OCI-LY1 (cell line): ENCODE measurements at regions not wholly inside any gene's neighbourhood (a gene's known extent, or its start where the extent isn't known, plus 50 kb on each side); places are given as distances from the start of the nearest gene placed in this dataset.

Source experiments
- H2AFZ ChIP-seq: fragments of 200-600 bp; sonication (generic), shearing (Covaris generic); 2 replicates; pipeline ENCODE4 v1.6.0; 2014; ENCODE audit warnings: antibody characterized with exemption, mild to moderate bottlenecking, low read length
- H3F3A ChIP-seq: fragments of 200-600 bp; sonication (generic), shearing (Covaris generic); 2 replicates; pipeline ENCODE4 v1.6.0; 2014; ENCODE audit warnings: mild to moderate bottlenecking, antibody characterized with exemption, low read length, moderate library complexity; ENCODE audit not compliant: insufficient read depth
- H3K27ac ChIP-seq: fragments of 200-600 bp; sonication (generic); 2 replicates; pipeline ENCODE4 v1.5.1; 2014; ENCODE audit warnings: low read length, mixed run types, mild to moderate bottlenecking, low read depth; ENCODE audit not compliant: poor library complexity, severe bottlenecking
- H3K27me3 ChIP-seq: fragments of 200-600 bp; sonication (generic); 2 replicates; pipeline ENCODE4 v1.6.0; 2014; ENCODE audit warnings: antibody characterized with exemption, mild to moderate bottlenecking, low read length, moderate library complexity; ENCODE audit not compliant: insufficient read depth
- H3K36me3 ChIP-seq: fragments of 200-600 bp; sonication (generic); 2 replicates; pipeline ENCODE4 v1.6.1; 2014; ENCODE audit warnings: mild to moderate bottlenecking, antibody characterized with exemption, low read length, moderate library complexity, mixed read lengths; ENCODE audit not compliant: insufficient read depth
- H3K4me1 ChIP-seq: fragments of 200-600 bp; sonication (generic); 2 replicates; pipeline ENCODE4 v1.5.1; 2014; ENCODE audit warnings: mild to moderate bottlenecking, low read length, moderate library complexity; ENCODE audit not compliant: insufficient read depth, severe bottlenecking
- H3K4me2 ChIP-seq: fragments of 200-600 bp; sonication (generic), shearing (Covaris generic); 2 replicates; pipeline ENCODE4 v1.6.1; 2014; ENCODE audit warnings: low read length
- H3K4me3 ChIP-seq: fragments of 200-600 bp; sonication (generic); 2 replicates; pipeline ENCODE4 v1.5.1; 2014; ENCODE audit warnings: low read length, low read depth, mild to moderate bottlenecking, mixed read lengths; ENCODE audit not compliant: poor library complexity, severe bottlenecking
- H3K79me2 ChIP-seq: fragments of 200-600 bp; shearing (Covaris generic); 2 replicates; pipeline ENCODE4 v1.6.1; 2016; ENCODE audit warnings: mixed run types, low read length, mixed read lengths; ENCODE audit not compliant: insufficient read depth
- H3K9ac ChIP-seq: fragments of 200-600 bp; sonication (generic), shearing (Covaris generic); 2 replicates; pipeline ENCODE4 v1.6.1; 2014; ENCODE audit warnings: mild to moderate bottlenecking, low read length, mixed read lengths
- H3K9me2 ChIP-seq: fragments of 200-600 bp; sonication (generic), shearing (Covaris generic); 2 replicates; pipeline ENCODE4 v1.6.1; 2014; ENCODE audit warnings: low read depth, mild to moderate bottlenecking, low read length, mixed read lengths
- H3K9me3 ChIP-seq: fragments of 200-600 bp; shearing (Covaris generic); 2 replicates; pipeline ENCODE4 v1.6.1; 2014; ENCODE audit warnings: low read length, mixed read lengths
- H4K20me1 ChIP-seq: fragments of 200-600 bp; sonication (generic), shearing (Covaris generic); 2 replicates; pipeline ENCODE4 v1.6.0; 2016; ENCODE audit warnings: mild to moderate bottlenecking, low read length; ENCODE audit not compliant: insufficient read depth
- CTCF ChIP-seq: fragments of 200-600 bp; sonication (generic), shearing (Covaris generic); IDR thresholded peaks from 2 replicates; pipeline ENCODE4 v1.5.1; 2017; ENCODE audit warnings: mild to moderate bottlenecking, antibody characterized with exemption, low read length, moderate library complexity, mixed read lengths
- EZH2 ChIP-seq: fragments of 200-600 bp; sonication (generic), shearing (Covaris generic); IDR thresholded peaks from 2 replicates; pipeline ENCODE4 v1.8.0; 2017; ENCODE audit warnings: borderline replicate concordance, mixed run types, mild to moderate bottlenecking, antibody characterized with exemption, low read length, moderate library complexity, mixed read lengths

- H3K9me2 ChIP-seq: peaks cover 3% of the 10 kb centered on the region; the same call in 1 of the 2 replicates
- no peaks in the 10 kb centered on the region for H3K79me2 ChIP-seq
- H2AFZ ChIP-seq: no peak overlapping the region
- H3K4me2 ChIP-seq: no peak overlapping the region
- H3F3A ChIP-seq: no peaks in the 10 kb centered on the region
- H4K20me1 ChIP-seq: no peaks in the 10 kb centered on the region
- no peaks in the 10 kb centered on the region for H3K27me3 ChIP-seq
- no peaks in the 10 kb centered on the region for H3K36me3 ChIP-seq
- H3K9me3 ChIP-seq: no peaks in the 10 kb centered on the region
- no peak overlapping the region for H3K27ac ChIP-seq
- no peak overlapping the region for H3K9ac ChIP-seq
- no peak overlapping the region for H3K4me3 ChIP-seq
- no peak for TF ChIP-seq CTCF
- no peak for TF ChIP-seq EZH2
- H3K4me1 ChIP-seq: no peaks in the 10 kb centered on the region
These were observed 1479.3 kb upstream of the CDH9 start for GRCh38 chr5:28517691-28518090.

GRCh38 chr5:28516722-28517121, 1478.3 kb upstream of the CDH9 start:
- H3K36me3 ChIP-seq: no peaks in the 10 kb centered on the region
- H2AFZ ChIP-seq: no peak overlapping the region
- H4K20me1 ChIP-seq: no peaks in the 10 kb centered on the region
- H3K4me2 ChIP-seq: no peak overlapping the region
- H3K4me3 ChIP-seq: no peak overlapping the region
- H3K27me3 ChIP-seq: no peaks in the 10 kb centered on the region
- H3F3A ChIP-seq: no peaks in the 10 kb centered on the region
- peaks cover 3% of the 10 kb centered on the region; the same call in 1 of the 2 replicates for H3K9me2 ChIP-seq
- H3K9me3 ChIP-seq: no peaks in the 10 kb centered on the region
- no peak overlapping the region for H3K9ac ChIP-seq
- no peak overlapping the region for H3K27ac ChIP-seq
- TF ChIP-seq CTCF (no peak), EZH2 (no peak)
- H3K4me1 ChIP-seq: no peaks in the 10 kb centered on the region
- H3K79me2 ChIP-seq: no peaks in the 10 kb centered on the region

GRCh38 chr5:28512648-28513047, 1474.3 kb upstream of the CDH9 start:
- Histone ChIP-seq H3K4me3 (no peak overlapping the region), H3K9me3 (no peaks in the 10 kb centered on the region), H3K36me3 (no peaks in the 10 kb centered on the region), H3F3A (no peaks in the 10 kb centered on the region), H3K4me2 (no peak overlapping the region), H4K20me1 (no peaks in the 10 kb centered on the region), H3K9me2 (no peaks in the 10 kb centered on the region), H3K4me1 (no peaks in the 10 kb centered on the region), H3K79me2 (no peaks in the 10 kb centered on the region), H3K9ac (no peak overlapping the region), H3K27ac (no peak overlapping the region), H3K27me3 (no peaks in the 10 kb centered on the region), H2AFZ (no peak overlapping the region)
- TF ChIP-seq EZH2: no peak
- TF ChIP-seq CTCF: no peak
